ENCODE measurements at regions not wholly inside any gene's neighbourhood (a gene's known extent, or its start where the extent isn't known, plus 50 kb on each side); places are given as distances from the start of the nearest gene placed in this dataset.

DNA sequence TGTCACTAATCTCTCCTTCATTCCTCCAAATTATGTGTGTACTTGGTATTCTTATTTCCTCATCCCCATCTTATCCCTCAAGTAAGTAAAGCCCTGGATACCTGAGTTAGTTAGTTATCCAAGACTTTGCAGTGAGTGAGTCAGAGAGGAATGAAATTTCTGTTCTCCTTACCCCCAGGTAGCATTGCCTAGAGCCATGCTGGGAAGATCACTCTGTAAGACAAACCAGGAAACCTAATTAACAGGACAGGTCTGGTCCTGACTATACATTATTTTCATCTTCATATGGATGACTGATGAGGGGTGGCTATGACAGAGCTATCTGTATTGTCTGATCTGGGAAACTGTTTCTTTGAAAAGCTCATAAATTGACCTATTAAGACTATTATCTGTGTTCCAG is 55.0 kb upstream of the ITGA6 start:
- in situ Hi-C loops (cut with HindIII; ENCODE audit: low sequenced_read_pairs) = no loop called here
- TF ChIP-seq CTCF (IDR thresholded peaks at IDR 0.05; ENCODE audit: low read depth, low read length, missing control alignments) = no peak
- H3K4me3 ChIP-seq (ENCODE audit: low read depth, low read length) = no peak overlapping the region
- no peak for DNase-seq (ENCODE audit: low read depth)

- in situ Hi-C loops (cut with HindIII; ENCODE audit: low sequenced_read_pairs) = no loop called here
- TF ChIP-seq CTCF (IDR thresholded peaks at IDR 0.05; ENCODE audit: low read depth, low read length, missing control alignments) = no peak
- no peak for DNase-seq (ENCODE audit: low read depth)
- no peak overlapping the region for H3K4me3 ChIP-seq (ENCODE audit: low read depth, low read length)
Observed at GRCh38 chr2:172373076-172373475, 54.3 kb upstream of the ITGA6 start.

DNA sequence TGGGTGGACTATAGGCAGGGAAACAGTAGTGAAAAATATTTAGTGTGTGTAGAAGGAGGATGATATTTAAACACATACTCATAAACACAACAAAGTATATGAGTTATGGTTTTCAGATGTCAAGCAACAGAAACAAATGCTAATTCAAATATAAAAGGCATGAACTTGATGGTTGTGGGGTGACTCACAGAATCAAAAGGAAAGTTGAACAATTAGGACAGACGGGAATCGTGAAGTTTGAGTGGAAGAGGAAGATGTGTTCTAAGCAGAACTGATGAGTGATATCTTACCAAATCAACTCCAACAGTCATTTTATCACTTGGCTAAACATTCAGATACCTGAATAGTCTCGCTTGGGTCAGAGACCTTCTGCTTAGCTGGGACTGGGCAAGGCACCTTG is 53.6 kb upstream of the ITGA6 start:
- in situ Hi-C loops (cut with HindIII; ENCODE audit: low sequenced_read_pairs) = no loop called here
- H3K4me3 ChIP-seq (ENCODE audit: low read depth, low read length) = no peak overlapping the region
- DNase-seq (ENCODE audit: low read depth) = no peak
- no peak for TF ChIP-seq CTCF (IDR thresholded peaks at IDR 0.05; ENCODE audit: low read depth, low read length, missing control alignments)

DNA sequence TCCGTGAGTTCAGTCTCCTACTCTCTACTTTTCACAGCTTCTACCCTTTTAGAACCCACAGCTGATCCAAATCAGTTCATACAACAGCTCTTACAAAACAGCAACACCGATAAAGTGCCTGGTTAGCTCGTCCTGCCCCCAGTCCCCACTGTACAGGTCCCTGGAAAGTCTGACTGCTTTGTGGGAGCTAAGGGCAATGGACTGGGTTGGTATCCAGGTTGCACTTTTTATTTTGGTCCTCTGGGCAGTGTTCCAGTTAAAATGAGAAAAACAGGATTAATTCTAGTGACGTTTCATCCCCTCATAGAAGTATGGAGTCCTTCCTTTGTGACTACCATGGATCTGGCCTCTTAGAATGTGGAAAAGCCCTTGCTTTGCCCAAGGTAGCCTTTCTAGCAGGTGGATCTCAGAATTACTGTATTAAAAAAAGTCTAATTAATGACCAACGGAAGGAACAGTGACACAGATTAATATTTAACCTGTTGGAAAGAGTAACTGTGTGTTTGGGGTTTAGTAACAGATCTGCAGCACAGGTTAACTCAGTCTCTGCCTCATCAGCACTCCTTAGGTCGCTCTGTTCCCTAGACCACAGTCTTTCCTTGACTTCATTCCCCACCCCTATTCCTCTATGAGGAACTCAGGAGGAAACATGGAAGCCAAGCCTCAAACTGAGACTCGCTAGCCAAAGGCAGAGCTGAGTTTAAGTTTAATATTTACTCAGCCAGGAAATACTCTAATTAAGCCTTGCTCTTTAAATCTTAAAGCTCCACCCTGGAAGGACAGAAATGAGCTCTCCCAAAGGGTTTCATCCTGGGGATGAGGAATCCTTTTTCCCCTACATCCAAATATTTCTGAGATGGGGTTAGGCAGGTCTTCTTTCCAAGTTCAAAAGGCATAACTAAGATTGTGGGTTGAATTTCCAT is 52.8 kb upstream of the ITGA6 start:
- no peak for DNase-seq (ENCODE audit: low read depth)
- no peak overlapping the region for H3K4me3 ChIP-seq (ENCODE audit: low read depth, low read length)
- in situ Hi-C loops (cut with HindIII; ENCODE audit: low sequenced_read_pairs) = no loop called here
- no peak for TF ChIP-seq CTCF (IDR thresholded peaks at IDR 0.05; ENCODE audit: low read depth, low read length, missing control alignments)

- DNase-seq (ENCODE audit: low read depth) = no peak
- H3K4me3 ChIP-seq (ENCODE audit: low read depth, low read length) = no peak overlapping the region
- in situ Hi-C loops (cut with HindIII; ENCODE audit: low sequenced_read_pairs) = no loop called here
- TF ChIP-seq CTCF (IDR thresholded peaks at IDR 0.05; ENCODE audit: low read depth, low read length, missing control alignments) = no peak
Observed at GRCh38 chr2:172375251-172375650, 52.1 kb upstream of the ITGA6 start.

DNA sequence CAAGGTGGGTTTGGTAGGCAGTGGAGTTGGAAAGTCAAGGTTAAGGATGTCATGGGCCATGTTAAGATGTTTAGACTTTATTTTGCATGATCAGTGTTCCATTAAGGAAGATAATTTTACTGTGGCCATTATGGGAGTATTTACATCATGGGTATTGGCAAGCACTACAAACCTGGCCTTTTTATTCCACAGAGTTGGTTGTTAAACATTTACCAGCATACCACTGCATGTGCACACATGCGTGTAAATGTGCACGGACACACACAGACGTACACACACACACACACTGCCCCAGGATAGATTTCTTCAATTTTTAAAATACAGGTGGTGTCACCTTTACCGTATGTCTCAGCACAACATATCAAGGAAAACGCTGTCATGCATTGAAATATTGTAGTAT is 51.4 kb upstream of the ITGA6 start:
- in situ Hi-C loops (cut with HindIII; ENCODE audit: low sequenced_read_pairs) = no loop called here
- no peak overlapping the region for H3K4me3 ChIP-seq (ENCODE audit: low read depth, low read length)
- no peak for TF ChIP-seq CTCF (IDR thresholded peaks at IDR 0.05; ENCODE audit: low read depth, low read length, missing control alignments)
- DNase-seq (ENCODE audit: low read depth) = no peak

All from astrocyte of the cerebellum (primary cell).